B cell (primary cell): ENCODE measurements at regions not wholly inside any gene's neighbourhood (a gene's known extent, or its start where the extent isn't known, plus 50 kb on each side); places are given as distances from the start of the nearest gene placed in this dataset.

Experiments
- ATAC-seq: fragments of 200-7000 bp; cut with Tn5 transposase; one replicate; pipeline ENCODE4 v1.10.0; 2021; ENCODE audit warnings: low read depth, mild to moderate bottlenecking, moderate number of reproducible peaks, moderate library complexity
- CTCF ChIA-PET: fragments of 350-600 bp; sonication (Branson Sonifier 250); formaldehyde crosslinking; loops from one replicate; lab custom pipeline; 2021; ENCODE audit warnings: antibody characterized with exemption, inconsistent platforms; lab: Charles Lee
- POLR2A ChIA-PET: fragments of 350-600 bp; sonication (Branson Sonifier 250); formaldehyde crosslinking; loops from one replicate; lab custom pipeline; 2021; ENCODE audit warnings: antibody characterized with exemption; lab: Charles Lee
- DNase-seq: peaks from one replicate; pipeline ENCODE4 v3.0.0; 2013
- H2AFZ ChIP-seq: 2 replicates; pipeline ENCODE4 v1.6.1; 2012; ENCODE audit warnings: mild to moderate bottlenecking, low read depth, low read length; ENCODE audit not compliant: insufficient read depth, poor library complexity, severe bottlenecking
- H3K27ac ChIP-seq, 2 donors: 1 replicate in 1 of 2; 2 replicates in 1 of 2; pipeline ENCODE4 v1.5.1; 2012 to 2013; ENCODE audit warnings: low read length in 2 of 2, mild to moderate bottlenecking in 2 of 2, moderate library complexity in 1 of 2
- H3K27me3 ChIP-seq, 4 experiments: fragments of 200-600 bp in 1 of 4; sonication (generic) in 1 of 4; replicated peaks in 1 of 4; 1 replicate in 2 of 4; 2 replicates in 2 of 4; pipeline versions ENCODE4 v1.6.1 to v1.7.0; 2013 to 2016; ENCODE audit warnings: low read length in 3 of 4, mild to moderate bottlenecking in 2 of 4, mixed read lengths in 1 of 4, moderate library complexity in 1 of 4; ENCODE audit not compliant: insufficient read depth in 4 of 4, control insufficient read depth in 3 of 4; ENCODE audit errors: control extremely low read depth in 1 of 4
- H3K36me3 ChIP-seq, 2 experiments: replicated peaks in 1 of 2; 1 replicate in 1 of 2; 2 replicates in 1 of 2; pipeline versions ENCODE4 v1.6.1 to v1.7.1; 2013; ENCODE audit warnings: low read length in 1 of 2; ENCODE audit not compliant: insufficient read depth in 2 of 2, control insufficient read depth in 1 of 2; ENCODE audit errors: control extremely low read depth in 1 of 2, extremely low read depth in 1 of 2
- H3K4me1 ChIP-seq, 2 donors: fragments of 200-600 bp in 1 of 2; sonication (generic) in 1 of 2; 1 replicate in 1 of 2; 2 replicates in 1 of 2; pipeline versions ENCODE4 v1.5.1 to v1.6.1; 2013 to 2017; ENCODE audit warnings: low read length in 2 of 2; ENCODE audit not compliant: control insufficient read depth in 2 of 2, insufficient read depth in 2 of 2
- H3K4me2 ChIP-seq: replicated peaks from 2 replicates; pipeline ENCODE3; 2012; ENCODE audit warnings: mild to moderate bottlenecking, low read depth, low read length; ENCODE audit not compliant: poor library complexity, severe bottlenecking
- H3K4me3 ChIP-seq, 5 experiments: fragments of 200-600 bp in 1 of 5; sonication (generic) in 1 of 5; 1 replicate in 3 of 5; 2 replicates in 2 of 5; pipeline versions ENCODE4 v1.5.1 to v1.7.0; 2011 to 2016; ENCODE audit warnings: low read length in 4 of 5, mild to moderate bottlenecking in 4 of 5, low read depth in 2 of 5, control low read depth in 1 of 5, moderate library complexity in 1 of 5; ENCODE audit not compliant: insufficient read depth in 1 of 5; ENCODE audit errors: control extremely low read depth in 1 of 5, extremely low read depth in 1 of 5
- H3K79me2 ChIP-seq: fragments of 200-600 bp; sonication (generic); one replicate; pipeline ENCODE4 v1.6.0; 2016; ENCODE audit warnings: low read length; ENCODE audit not compliant: control insufficient read depth, insufficient read depth
- H3K9ac ChIP-seq: fragments of 200-600 bp; sonication (generic); 2 replicates; pipeline ENCODE4 v1.6.1; 2017; ENCODE audit warnings: mild to moderate bottlenecking, low read length, moderate library complexity
- H3K9me3 ChIP-seq, 3 donors: one replicate each; pipeline versions ENCODE4 v1.6.1 to v1.7.1; 2013; ENCODE audit warnings: low read length in 2 of 3; ENCODE audit not compliant: control insufficient read depth in 2 of 3, insufficient read depth in 1 of 3; ENCODE audit errors: control extremely low read depth in 1 of 3
- H4K20me1 ChIP-seq: 2 replicates; pipeline ENCODE4 v1.6.0; 2012; ENCODE audit warnings: mild to moderate bottlenecking, low read length; ENCODE audit not compliant: insufficient read depth, control insufficient read depth, poor library complexity, severe bottlenecking
- H3K27ac Mint-ChIP-seq: one replicate; pipeline ENCODE4 v1.8.0; 2021; ENCODE audit warnings: mixed read lengths
- H3K27me3 Mint-ChIP-seq: one replicate; pipeline ENCODE4 v1.8.0; 2021; ENCODE audit warnings: mixed read lengths
- H3K4me1 Mint-ChIP-seq: one replicate; pipeline ENCODE4 v1.8.0; 2021; ENCODE audit warnings: mixed read lengths
- H3K4me3 Mint-ChIP-seq: one replicate; pipeline ENCODE4 v1.8.0; 2021; ENCODE audit warnings: mixed read lengths
- H3K9me3 Mint-ChIP-seq: one replicate; pipeline ENCODE4 v1.8.0; 2022; ENCODE audit warnings: mixed read lengths; ENCODE audit not compliant: insufficient read depth
- CTCF ChIP-seq: fragments of 200-600 bp; IDR thresholded peaks from one replicate; pipeline ENCODE4 v1.8.0; 2022; ENCODE audit warnings: antibody characterized with exemption, mild to moderate bottlenecking
- EZH2 ChIP-seq: IDR thresholded peaks from 2 replicates; pipeline ENCODE4 v1.6.1; 2012; ENCODE audit warnings: borderline replicate concordance, low read depth, mild to moderate bottlenecking, moderate library complexity, low read length; ENCODE audit not compliant: insufficient read depth, poor library complexity, severe bottlenecking
- WGBS: methylation state at CpG from one replicate; pipeline ENCODE4 v1.1.5; 2013; ENCODE audit warnings: missing lambda C conversion rate; ENCODE audit not compliant: insufficient coverage; 5-methylcytosine and 5-hydroxymethylcytosine counted together
- intact Hi-C: fragments of 100-400 bp; cut with micrococcal nuclease; formaldehyde crosslinking; loops from one replicate; pipeline ENCODE4 v1.10.0; 2022

GRCh38 chr12:34352098-34352497 lies 329.8 kb downstream of the ALG10 start:
- H3K9ac ChIP-seq, result no peak overlapping the region
- ATAC-seq (no peak), DNase-seq (no peak)
- 64% methylated on average over 21 of the region's 23 CpGs for WGBS
- Mint-ChIP-seq H3K4me1 (no peaks in the 10 kb centered on the region), H3K27ac (no peak overlapping the region), H3K4me3 (no peak overlapping the region), H3K9me3 (no peaks in the 10 kb centered on the region), H3K27me3 (no peaks in the 10 kb centered on the region)
- H4K20me1 ChIP-seq, result no peaks in the 10 kb centered on the region
- intact Hi-C loops, result no loop called here
- no peaks in the 10 kb centered on the region for H3K27me3 ChIP-seq
- no peak overlapping the region for H2AFZ ChIP-seq
- H3K4me2 ChIP-seq, result no peak overlapping the region
- no peaks in the 10 kb centered on the region for H3K79me2 ChIP-seq
- TF ChIP-seq CTCF (no peak), EZH2 (no peak)
- no peak overlapping the region for H3K27ac ChIP-seq
- CTCF ChIA-PET, result no interaction called here
- H3K4me3 ChIP-seq, result no peak overlapping the region
- no peaks in the 10 kb centered on the region for H3K36me3 ChIP-seq
- peaks cover 0 to 99% (median 5%) of the 10 kb centered on the region in 3 donors for H3K9me3 ChIP-seq
- POLR2A ChIA-PET, result no interaction called here
- H3K4me1 ChIP-seq, result no peaks in the 10 kb centered on the region

GRCh38 chr12:34354239-34355200 lies 332.2 kb downstream of the ALG10 start:
- no peak overlapping the region for H3K4me2 ChIP-seq
- H4K20me1 ChIP-seq, result no peaks in the 10 kb centered on the region
- CTCF ChIA-PET, result no interaction called here
- H3K27me3 Mint-ChIP-seq, result no peaks in the 10 kb centered on the region
- DNase-seq (no peak), ATAC-seq (no peak)
- H3K4me1 Mint-ChIP-seq, result no peaks in the 10 kb centered on the region
- no peaks in the 10 kb centered on the region for H3K27me3 ChIP-seq
- no peak overlapping the region for H3K4me3 ChIP-seq
- no peak overlapping the region for H3K9ac ChIP-seq
- POLR2A ChIA-PET, result no interaction called here
- H3K9me3 ChIP-seq, result peaks cover 0 to 99% (median 7%) of the 10 kb centered on the region in 3 donors
- H3K4me3 Mint-ChIP-seq, result no peak overlapping the region
- no peaks in the 10 kb centered on the region for H3K36me3 ChIP-seq
- no peaks in the 10 kb centered on the region for H3K9me3 Mint-ChIP-seq
- no peak for TF ChIP-seq EZH2
- no peak for TF ChIP-seq CTCF
- no peaks in the 10 kb centered on the region for H3K4me1 ChIP-seq
- H2AFZ ChIP-seq, result no peak overlapping the region
- 56% methylated on average over 47 of the region's 55 CpGs for WGBS
- H3K27ac ChIP-seq, result no peak overlapping the region
- intact Hi-C loops, result no loop called here
- H3K27ac Mint-ChIP-seq, result no peak overlapping the region
- H3K79me2 ChIP-seq, result no peaks in the 10 kb centered on the region
